Caco-2 (cell line): ENCODE measurements at regions not wholly inside any gene's neighbourhood (a gene's known extent, or its start where the extent isn't known, plus 50 kb on each side); places are given as distances from the start of the nearest gene placed in this dataset.

Experiments
- BruUV-seq: library from RNA; stranded (reverse); fragments of 400-500 nt; replicated peaks from 2 replicates; lab custom pipeline; 2021; lab: Mats Ljungman, UMichigan
- CTCF ChIA-PET: fragments of 300-600 bp; sonication (Branson Sonifier 250); formaldehyde crosslinking; loops from one replicate; lab custom pipeline; 2022; ENCODE audit warnings: antibody characterized with exemption; lab: Charles Lee
- POLR2A ChIA-PET: fragments of 300-600 bp; sonication (Branson Sonifier 250); formaldehyde crosslinking; loops from one replicate; lab custom pipeline; 2022; ENCODE audit warnings: antibody characterized with exemption; lab: Charles Lee
- DNase-seq, 2 experiments: peaks; one replicate each; pipeline versions ENCODE4 v3.0.0 to v3.0.0-alpha.2; 2020 to 2022
- H3K27me3 ChIP-seq: replicated peaks from 2 replicates; pipeline ENCODE4 v1.6.0; 2011; ENCODE audit warnings: low read length; ENCODE audit not compliant: control insufficient read depth, insufficient read depth
- H3K36me3 ChIP-seq: 2 replicates; pipeline ENCODE4 v1.5.1; 2011; ENCODE audit warnings: low read length; ENCODE audit not compliant: control insufficient read depth, insufficient read depth
- H3K4me1 ChIP-seq: fragments of 250-450 bp; sonication (Bioruptor Pico); 2 replicates; pipeline ENCODE4 v1.5.1; 2020; ENCODE audit warnings: mild to moderate bottlenecking
- H3K4me3 ChIP-seq: 2 replicates; pipeline ENCODE4 v1.5.1; 2011; ENCODE audit warnings: low read depth, mild to moderate bottlenecking, control low read depth, low read length
- H3K9me3 ChIP-seq: fragments of 250-450 bp; sonication (Bioruptor Pico); 2 replicates; pipeline ENCODE4 v1.5.1; 2020; ENCODE audit warnings: mild to moderate bottlenecking, moderate library complexity
- H3K27ac Mint-ChIP-seq: one replicate; pipeline ENCODE4 v1.8.0; 2022; ENCODE audit warnings: mixed read lengths; ENCODE audit not compliant: unreplicated experiment
- H3K27me3 Mint-ChIP-seq: one replicate; pipeline ENCODE4 v1.8.0; 2022; ENCODE audit warnings: mixed read lengths; ENCODE audit not compliant: insufficient read depth, unreplicated experiment
- H3K36me3 Mint-ChIP-seq: one replicate; pipeline ENCODE4 v1.8.0; 2022; ENCODE audit warnings: mild to moderate bottlenecking, mixed read lengths; ENCODE audit not compliant: insufficient read depth, unreplicated experiment
- H3K4me1 Mint-ChIP-seq: one replicate; pipeline ENCODE4 v1.8.0; 2022; ENCODE audit warnings: low read depth, mixed read lengths; ENCODE audit not compliant: unreplicated experiment
- H3K4me3 Mint-ChIP-seq: one replicate; pipeline ENCODE4 v1.8.0; 2022; ENCODE audit warnings: mild to moderate bottlenecking, moderate library complexity, mixed read lengths; ENCODE audit not compliant: unreplicated experiment
- H3K9me3 Mint-ChIP-seq: one replicate; pipeline ENCODE4 v1.8.0; 2022; ENCODE audit warnings: mixed read lengths; ENCODE audit not compliant: unreplicated experiment
- intact Hi-C: fragments of 100-400 bp; cut with micrococcal nuclease; formaldehyde crosslinking; loops from one replicate; pipeline ENCODE4 v1.10.0; 2022; ENCODE audit not compliant: unreplicated experiment
- TF ChIP-seq, protein P1 (sequence below), 2 experiments: fragments of 200-600 bp in 1 of 2; IDR thresholded peaks; 1 replicate in 1 of 2; 2 replicates in 1 of 2; pipeline versions ENCODE4 v1.5.1 to v1.8.0; 2011 to 2022; ENCODE audit warnings: antibody characterized with exemption in 1 of 2, control low read depth in 1 of 2, inconsistent platforms in 1 of 2, low read depth in 1 of 2, low read length in 1 of 2, mild to moderate bottlenecking in 1 of 2, moderate library complexity in 1 of 2; ENCODE audit not compliant: insufficient read depth in 1 of 2, severe bottlenecking in 1 of 2, unreplicated experiment in 1 of 2

DNA sequence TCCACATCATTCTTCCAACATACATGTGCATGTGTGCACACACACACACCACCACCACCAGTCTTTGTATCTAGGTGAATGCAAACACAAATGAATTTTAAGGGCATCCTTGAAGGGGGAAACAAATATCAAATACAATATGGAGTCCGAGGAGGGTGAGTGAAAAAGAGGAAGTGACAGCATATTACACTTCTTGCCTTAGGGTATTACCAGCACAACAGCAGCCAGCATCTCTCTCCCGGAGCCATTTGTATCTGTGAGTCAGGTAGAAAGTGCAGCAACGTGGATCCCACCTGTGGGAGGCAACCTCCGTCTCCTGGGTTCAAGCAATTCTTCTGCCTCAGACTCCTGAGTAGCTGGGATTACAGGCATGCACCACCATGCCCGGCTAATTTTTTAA, 483.2 kb downstream of the SMARCA1 start:
- H3K27ac Mint-ChIP-seq, result no peak overlapping the region
- H3K4me1 Mint-ChIP-seq, result no peaks in the 10 kb centered on the region
- BruUV-seq, result no TSS peak
- TF ChIP-seq, protein P1, sequence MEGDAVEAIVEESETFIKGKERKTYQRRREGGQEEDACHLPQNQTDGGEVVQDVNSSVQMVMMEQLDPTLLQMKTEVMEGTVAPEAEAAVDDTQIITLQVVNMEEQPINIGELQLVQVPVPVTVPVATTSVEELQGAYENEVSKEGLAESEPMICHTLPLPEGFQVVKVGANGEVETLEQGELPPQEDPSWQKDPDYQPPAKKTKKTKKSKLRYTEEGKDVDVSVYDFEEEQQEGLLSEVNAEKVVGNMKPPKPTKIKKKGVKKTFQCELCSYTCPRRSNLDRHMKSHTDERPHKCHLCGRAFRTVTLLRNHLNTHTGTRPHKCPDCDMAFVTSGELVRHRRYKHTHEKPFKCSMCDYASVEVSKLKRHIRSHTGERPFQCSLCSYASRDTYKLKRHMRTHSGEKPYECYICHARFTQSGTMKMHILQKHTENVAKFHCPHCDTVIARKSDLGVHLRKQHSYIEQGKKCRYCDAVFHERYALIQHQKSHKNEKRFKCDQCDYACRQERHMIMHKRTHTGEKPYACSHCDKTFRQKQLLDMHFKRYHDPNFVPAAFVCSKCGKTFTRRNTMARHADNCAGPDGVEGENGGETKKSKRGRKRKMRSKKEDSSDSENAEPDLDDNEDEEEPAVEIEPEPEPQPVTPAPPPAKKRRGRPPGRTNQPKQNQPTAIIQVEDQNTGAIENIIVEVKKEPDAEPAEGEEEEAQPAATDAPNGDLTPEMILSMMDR (IDR thresholded peaks at IDR 0.05; ENCODE audit: insufficient read depth in 1 of 2, low read depth in 1 of 2, low read length in 1 of 2, severe bottlenecking in 1 of 2, unreplicated experiment in 1 of 2), result no peak
- ChIA-PET CTCF (no interaction called here), POLR2A (no interaction called here)
- Histone ChIP-seq H3K4me1 (no peaks in the 10 kb centered on the region), H3K9me3 (no peaks in the 10 kb centered on the region), H3K36me3 (no peaks in the 10 kb centered on the region), H3K27me3 (no peaks in the 10 kb centered on the region), H3K4me3 (no peak overlapping the region)
- no peak overlapping the region for H3K4me3 Mint-ChIP-seq
- intact Hi-C loops, result no loop called here
- DNase-seq, result no peak
- no peaks in the 10 kb centered on the region for H3K36me3 Mint-ChIP-seq
- peaks cover 2% of the 10 kb centered on the region for H3K9me3 Mint-ChIP-seq
- no peaks in the 10 kb centered on the region for H3K27me3 Mint-ChIP-seq

DNA sequence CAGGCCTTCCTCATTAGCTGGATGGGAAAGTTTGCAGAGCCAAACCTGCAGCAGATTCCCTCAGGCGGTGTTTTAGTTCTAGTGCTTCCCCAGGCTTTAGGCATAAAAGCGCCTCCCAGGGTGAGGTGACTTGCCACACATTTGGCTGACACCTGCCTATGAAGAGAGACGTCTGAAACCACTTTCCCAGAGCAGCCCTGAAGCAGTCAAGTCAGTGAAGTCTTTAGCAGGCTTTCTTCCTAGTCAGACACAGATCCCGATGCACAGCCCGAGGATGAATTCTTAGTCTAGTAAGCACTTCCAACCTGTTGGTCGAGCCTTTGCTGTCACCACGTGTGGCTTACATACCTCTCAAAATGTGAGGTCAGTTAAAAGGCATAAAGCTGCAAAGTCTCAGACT, 484.1 kb downstream of the SMARCA1 start:
- TF ChIP-seq, protein P1 (IDR thresholded peaks at IDR 0.05; ENCODE audit: insufficient read depth in 1 of 2, low read depth in 1 of 2, low read length in 1 of 2, severe bottlenecking in 1 of 2, unreplicated experiment in 1 of 2), result no peak
- Mint-ChIP-seq H3K27me3 (no peaks in the 10 kb centered on the region), H3K4me1 (no peaks in the 10 kb centered on the region), H3K4me3 (no peak overlapping the region), H3K36me3 (no peaks in the 10 kb centered on the region), H3K27ac (no peak overlapping the region), H3K9me3 (no peaks in the 10 kb centered on the region)
- DNase-seq, result peak in 1 of 2 experiments; percentile 27
- ChIA-PET POLR2A (no interaction called here), CTCF (no interaction called here)
- Histone ChIP-seq H3K9me3 (no peaks in the 10 kb centered on the region), H3K27me3 (no peaks in the 10 kb centered on the region), H3K4me3 (no peak overlapping the region), H3K4me1 (no peaks in the 10 kb centered on the region), H3K36me3 (no peaks in the 10 kb centered on the region)
- BruUV-seq, result no TSS peak
- intact Hi-C loops, result no loop called here

DNA sequence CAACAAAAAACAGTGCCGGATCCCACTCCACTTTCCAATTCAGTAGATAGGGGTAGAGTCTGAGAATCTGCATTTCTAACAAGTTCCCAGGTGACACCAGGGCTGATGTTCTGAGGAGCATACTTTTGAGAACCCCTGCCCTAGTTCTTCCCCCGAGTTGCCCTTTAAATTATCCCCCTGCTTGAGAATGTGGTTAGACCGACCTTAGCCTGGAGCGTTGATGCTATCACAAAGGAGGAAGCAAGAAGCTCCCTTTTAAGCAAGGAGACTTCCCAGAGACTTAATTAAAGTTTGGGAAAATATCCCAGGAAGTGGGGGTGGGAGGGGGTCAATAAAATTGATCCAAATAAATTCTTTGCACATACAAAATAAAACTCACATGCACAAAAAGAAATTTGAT, 485.9 kb downstream of the SMARCA1 start:
- no peaks in the 10 kb centered on the region for H3K36me3 Mint-ChIP-seq
- CTCF ChIA-PET, result no interaction called here
- no peak overlapping the region for H3K27ac Mint-ChIP-seq
- no peaks in the 10 kb centered on the region for H3K4me1 Mint-ChIP-seq
- no TSS peak for BruUV-seq
- H3K4me3 ChIP-seq, result no peak overlapping the region
- H3K9me3 Mint-ChIP-seq, result no peaks in the 10 kb centered on the region
- intact Hi-C loops, result no loop called here
- no peak for DNase-seq
- no peaks in the 10 kb centered on the region for H3K27me3 ChIP-seq
- H3K36me3 ChIP-seq, result no peaks in the 10 kb centered on the region
- H3K4me3 Mint-ChIP-seq, result no peak overlapping the region
- POLR2A ChIA-PET, result no interaction called here
- no peaks in the 10 kb centered on the region for H3K4me1 ChIP-seq
- TF ChIP-seq, protein P1 (IDR thresholded peaks at IDR 0.05; ENCODE audit: insufficient read depth in 1 of 2, low read depth in 1 of 2, low read length in 1 of 2, severe bottlenecking in 1 of 2, unreplicated experiment in 1 of 2), result no peak
- no peaks in the 10 kb centered on the region for H3K9me3 ChIP-seq
- no peaks in the 10 kb centered on the region for H3K27me3 Mint-ChIP-seq
